GM12801 (cell line): ENCODE measurements at regions not wholly inside any gene's neighbourhood (a gene's known extent, or its start where the extent isn't known, plus 50 kb on each side); places are given as distances from the start of the nearest gene placed in this dataset.

Experiments
- CTCF ChIP-seq: IDR thresholded peaks from one replicate; pipeline ENCODE4 v1.5.1; 2011; ENCODE audit warnings: control low read depth; ENCODE audit not compliant: insufficient read length; ENCODE audit errors: extremely low read depth

GRCh38 chr15:91496754-91497691, 356.5 kb upstream of the SLCO3A1 start:
- TF ChIP-seq CTCF = no peak

- TF ChIP-seq CTCF = no peak
Measured at GRCh38 chr15:91498046-91498748, 355.3 kb upstream of the SLCO3A1 start.

- TF ChIP-seq CTCF = no peak
Measured at GRCh38 chr15:91498749-91499062, 354.8 kb upstream of the SLCO3A1 start.

- no peak for TF ChIP-seq CTCF
Measured at GRCh38 chr15:91499774-91500383, 353.6 kb upstream of the SLCO3A1 start.

- no peak for TF ChIP-seq CTCF
Measured at GRCh38 chr15:91508633-91509032, 344.9 kb upstream of the SLCO3A1 start.

GRCh38 chr15:91514147-91514546, 339.4 kb upstream of the SLCO3A1 start:
- no peak for TF ChIP-seq CTCF

- TF ChIP-seq CTCF = no peak
Measured at GRCh38 chr15:91515188-91515754, 338.2 kb upstream of the SLCO3A1 start.
